ENCODE measurements at regions not wholly inside any gene's neighbourhood (a gene's known extent, or its start where the extent isn't known, plus 50 kb on each side); places are given as distances from the start of the nearest gene placed in this dataset.

- no peak for TF ChIP-seq CTCF (IDR thresholded peaks at IDR 0.05; ENCODE audit: low read length)
- no peak for TF ChIP-seq EZH2 (IDR thresholded peaks at IDR 0.05; ENCODE audit: borderline replicate concordance, low read length)
Measured at GRCh38 chr9:119060629-119061385, 308.4 kb downstream of the BRINP1 start.

All from OCI-LY1 (cell line).